ENCODE measurements at regions not wholly inside any gene's neighbourhood (a gene's known extent, or its start where the extent isn't known, plus 50 kb on each side); places are given as distances from the start of the nearest gene placed in this dataset.
A peak's percentile ranks its signal among the peaks of the same experiment; 100 is the strongest.

GRCh38 chr18:11259469-11260150 is 110.2 kb upstream of the PIEZO2 start:
- no peak for DNase-seq

GRCh38 chr18:11258039-11258610 is 108.8 kb upstream of the PIEZO2 start:
- DNase-seq, result peak; percentile 4

- no peak for DNase-seq
These were observed 106.9 kb upstream of the PIEZO2 start for GRCh38 chr18:11256251-11256650.

- DNase-seq, result no peak
These were observed 102.5 kb upstream of the PIEZO2 start for GRCh38 chr18:11251891-11252270.

GRCh38 chr18:11251229-11251890 is 102.0 kb upstream of the PIEZO2 start:
- DNase-seq, result no peak

- no peak for DNase-seq
These were observed 100.0 kb upstream of the PIEZO2 start for GRCh38 chr18:11249391-11249790.

- DNase-seq, result no peak
These were observed 98.1 kb upstream of the PIEZO2 start for GRCh38 chr18:11247381-11247970.

- DNase-seq, result no peak
These were observed 97.3 kb upstream of the PIEZO2 start for GRCh38 chr18:11246495-11247300.

- DNase-seq, result no peak
These were observed 96.5 kb upstream of the PIEZO2 start for GRCh38 chr18:11245879-11246278.

- no peak for DNase-seq
These were observed 88.1 kb upstream of the PIEZO2 start for GRCh38 chr18:11237484-11237883.

- DNase-seq, result no peak
These were observed 87.7 kb upstream of the PIEZO2 start for GRCh38 chr18:11237066-11237465.

GRCh38 chr18:11224153-11224552 is 74.8 kb upstream of the PIEZO2 start:
- no peak for DNase-seq

- DNase-seq, result no peak
These were observed 70.2 kb upstream of the PIEZO2 start for GRCh38 chr18:11219571-11219970.

- no peak for DNase-seq
These were observed 65.8 kb upstream of the PIEZO2 start for GRCh38 chr18:11215216-11215615.

GRCh38 chr18:11204020-11204419 is 54.7 kb upstream of the PIEZO2 start:
- no peak for DNase-seq

- DNase-seq, result no peak
These were observed 50.1 kb upstream of the PIEZO2 start for GRCh38 chr18:11199477-11199876.

All from activated CD4-positive, alpha-beta T cell treated with anti-CD3 and anti-CD28 coated beads, Interleukin-2, Interleukin-6, amounts not matched to agents 100 ng/mL and 50 ng/mL, durations not matched to agents 16 hours and 8 hours (primary cell).